Type B pancreatic cell (in vitro differentiated cells): ENCODE measurements at regions not wholly inside any gene's neighbourhood (a gene's known extent, or its start where the extent isn't known, plus 50 kb on each side); places are given as distances from the start of the nearest gene placed in this dataset.

ENCODE experiments used
- DNase-seq: peaks from one replicate; pipeline ENCODE4 v3.0.0; 2021; ENCODE audit warnings: mixed read lengths; ENCODE audit not compliant: unreplicated experiment; ENCODE audit errors: extremely low spot score
- H3K27ac Mint-ChIP-seq: 2 replicates; pipeline ENCODE4 v1.8.0; 2021; ENCODE audit warnings: mild to moderate bottlenecking, mixed read lengths
- H3K27me3 Mint-ChIP-seq: 2 replicates; pipeline ENCODE4 v1.8.0; 2021; ENCODE audit warnings: mixed read lengths
- H3K36me3 Mint-ChIP-seq: 2 replicates; pipeline ENCODE4 v1.8.0; 2021; ENCODE audit warnings: mixed read lengths
- H3K4me1 Mint-ChIP-seq: one replicate; pipeline ENCODE4 v1.8.0; 2021; ENCODE audit warnings: mixed read lengths; ENCODE audit not compliant: unreplicated experiment
- H3K4me3 Mint-ChIP-seq: 2 replicates; pipeline ENCODE4 v1.8.0; 2021; ENCODE audit warnings: mild to moderate bottlenecking, mixed read lengths
- H3K9me3 Mint-ChIP-seq: 2 replicates; pipeline ENCODE4 v1.8.0; 2021; ENCODE audit warnings: mixed read lengths
- CTCF ChIP-seq: fragments of 200-600 bp; sonication (generic); conservative IDR thresholded peaks from 2 replicates; pipeline ENCODE4 v1.5.0; 2021; ENCODE audit warnings: antibody characterized with exemption, mild to moderate bottlenecking

GRCh38 chr7:110264288-110264687 is 826.6 kb upstream of the LRRN3 start:
- H3K27me3 Mint-ChIP-seq: no peaks in the 10 kb centered on the region

GRCh38 chr7:110281362-110281761 is 809.6 kb upstream of the LRRN3 start:
- peaks cover 23% of the 10 kb centered on the region for H3K27me3 Mint-ChIP-seq
- no peak overlapping the region for H3K27ac Mint-ChIP-seq
- no peak for DNase-seq
- H3K36me3 Mint-ChIP-seq: no peaks in the 10 kb centered on the region
- H3K4me3 Mint-ChIP-seq: no peak overlapping the region
- no peaks in the 10 kb centered on the region for H3K4me1 Mint-ChIP-seq
- H3K9me3 Mint-ChIP-seq: no peaks in the 10 kb centered on the region
- no peak for TF ChIP-seq CTCF

More at GRCh38 chr7:110264288-110264687, 826.6 kb upstream of the LRRN3 start:
- Mint-ChIP-seq H3K36me3 (no peaks in the 10 kb centered on the region), H3K9me3 (no peaks in the 10 kb centered on the region), H3K4me1 (no peaks in the 10 kb centered on the region), H3K27ac (no peak overlapping the region), H3K4me3 (no peak overlapping the region)
- DNase-seq: no peak
- no peak for TF ChIP-seq CTCF

GRCh38 chr7:110283056-110283455 is 807.9 kb upstream of the LRRN3 start:
- no peak overlapping the region for H3K27ac Mint-ChIP-seq
- no peaks in the 10 kb centered on the region for H3K9me3 Mint-ChIP-seq
- no peak for DNase-seq
- peaks cover 27% of the 10 kb centered on the region for H3K27me3 Mint-ChIP-seq
- TF ChIP-seq CTCF: no peak
- H3K4me1 Mint-ChIP-seq: no peaks in the 10 kb centered on the region
- no peak overlapping the region for H3K4me3 Mint-ChIP-seq
- H3K36me3 Mint-ChIP-seq: no peaks in the 10 kb centered on the region

DNA sequence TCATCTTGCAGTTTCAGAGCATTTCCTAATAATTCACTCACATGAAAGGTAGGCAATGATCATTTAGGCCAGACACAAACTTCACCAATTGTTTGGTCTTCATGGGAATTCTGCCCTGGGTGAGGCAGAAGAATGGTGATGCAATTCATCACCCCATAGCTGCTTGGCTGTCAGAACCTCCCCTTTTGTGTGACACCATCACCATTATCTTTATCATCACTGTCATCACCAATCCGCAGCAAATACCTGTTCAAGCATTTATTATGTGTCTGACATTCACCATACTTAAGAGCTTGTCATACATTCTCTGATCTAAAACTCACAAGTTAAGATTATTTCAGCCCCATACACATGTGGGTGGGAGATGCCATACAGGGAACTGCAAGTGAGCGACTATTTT is 799.5 kb upstream of the LRRN3 start:
- Mint-ChIP-seq H3K27ac (no peak overlapping the region), H3K4me3 (no peak overlapping the region), H3K4me1 (peaks cover 5% of the 10 kb centered on the region), H3K27me3 (peaks cover 38% of the 10 kb centered on the region), H3K9me3 (peaks cover 5% of the 10 kb centered on the region), H3K36me3 (no peaks in the 10 kb centered on the region)
- no peak for DNase-seq
- no peak for TF ChIP-seq CTCF

DNA sequence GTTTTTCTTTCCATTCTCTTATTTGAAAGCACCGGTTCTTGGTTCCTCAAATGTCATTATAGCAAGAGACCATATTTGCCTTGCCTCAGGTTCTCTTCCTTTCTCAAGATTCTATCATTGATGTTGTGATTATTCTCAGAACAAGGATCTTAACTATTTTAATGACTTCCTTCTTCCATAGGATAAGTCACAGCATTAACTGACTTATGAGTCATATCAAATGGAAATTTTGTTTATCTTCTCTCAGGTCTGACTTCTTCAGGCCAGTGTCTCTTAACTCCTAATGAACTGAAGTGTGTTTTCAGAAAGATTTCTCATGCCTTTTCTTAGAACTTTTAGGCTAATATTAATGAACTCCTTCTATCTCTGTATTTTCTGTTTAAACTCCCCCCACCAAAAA is 794.6 kb upstream of the LRRN3 start:
- TF ChIP-seq CTCF: no peak
- H3K4me1 Mint-ChIP-seq: peaks cover 5% of the 10 kb centered on the region
- no peak for DNase-seq
- no peak overlapping the region for H3K27ac Mint-ChIP-seq
- H3K27me3 Mint-ChIP-seq: peaks cover 30% of the 10 kb centered on the region
- no peak overlapping the region for H3K4me3 Mint-ChIP-seq
- H3K36me3 Mint-ChIP-seq: no peaks in the 10 kb centered on the region
- H3K9me3 Mint-ChIP-seq: peaks cover 12% of the 10 kb centered on the region

- H3K27me3 Mint-ChIP-seq: no peaks in the 10 kb centered on the region
- no peak overlapping the region for H3K27ac Mint-ChIP-seq
- H3K36me3 Mint-ChIP-seq: no peaks in the 10 kb centered on the region
- H3K9me3 Mint-ChIP-seq: peaks cover 15% of the 10 kb centered on the region
- TF ChIP-seq CTCF: no peak
- no peak for DNase-seq
- H3K4me1 Mint-ChIP-seq: no peaks in the 10 kb centered on the region
- no peak overlapping the region for H3K4me3 Mint-ChIP-seq
These were observed 783.2 kb upstream of the LRRN3 start for GRCh38 chr7:110307776-110308175.
